ENCODE measurements at regions not wholly inside any gene's neighbourhood (a gene's known extent, or its start where the extent isn't known, plus 50 kb on each side); places are given as distances from the start of the nearest gene placed in this dataset.
A peak's percentile ranks its signal among the peaks of the same experiment; 100 is the strongest.

- no peaks in the 10 kb centered on the region for H3K9me3 Mint-ChIP-seq
- no peak overlapping the region for H3K4me3 Mint-ChIP-seq
- no peaks in the 10 kb centered on the region for H3K36me3 Mint-ChIP-seq
- no peaks in the 10 kb centered on the region for H3K27me3 Mint-ChIP-seq (ENCODE audit: low read depth)
- H3K4me1 Mint-ChIP-seq, result peaks cover 57% of the 10 kb centered on the region
- peak overlapping the region; percentile 86 for H3K27ac Mint-ChIP-seq
- peak; percentile 82 for TF ChIP-seq CTCF (IDR thresholded peaks at IDR 0.05; ENCODE audit: unreplicated experiment)
- DNase-seq (ENCODE audit: low spot score in 2 of 2, unreplicated experiment in 2 of 2), result peak; percentile 59 to 84
These were observed 205.6 kb upstream of the DPH6 start for GRCh38 chr15:35751413-35752133.

DNA sequence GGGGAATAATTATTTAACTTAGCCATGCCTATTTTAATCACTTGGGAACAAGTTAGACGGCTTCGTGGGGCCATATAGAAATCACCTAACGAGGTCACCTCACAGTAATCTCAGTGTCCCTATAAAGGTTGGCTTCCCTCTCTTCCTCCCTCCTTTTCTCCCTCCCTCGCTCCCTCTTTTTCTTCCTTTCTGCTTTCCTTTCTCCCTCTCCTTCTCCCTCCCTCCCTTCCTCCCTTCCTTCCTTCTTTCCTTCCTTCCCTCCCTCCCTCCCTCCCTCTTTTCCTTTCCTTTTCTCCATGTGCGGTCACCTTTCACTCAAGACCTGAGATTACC is 206.1 kb upstream of the DPH6 start:
- Mint-ChIP-seq H3K36me3 (no peaks in the 10 kb centered on the region), H3K27me3 (ENCODE audit: low read depth) (no peaks in the 10 kb centered on the region), H3K9me3 (no peaks in the 10 kb centered on the region), H3K4me1 (peaks cover 61% of the 10 kb centered on the region), H3K27ac (no peak overlapping the region), H3K4me3 (no peak overlapping the region)
- DNase-seq (ENCODE audit: low spot score in 2 of 2, unreplicated experiment in 2 of 2), result no peak
- no peak for TF ChIP-seq CTCF (IDR thresholded peaks at IDR 0.05; ENCODE audit: unreplicated experiment)

GRCh38 chr15:35753486-35753885 is 207.5 kb upstream of the DPH6 start:
- H3K9me3 Mint-ChIP-seq, result no peaks in the 10 kb centered on the region
- H3K4me1 Mint-ChIP-seq, result peaks cover 75% of the 10 kb centered on the region
- no peaks in the 10 kb centered on the region for H3K36me3 Mint-ChIP-seq
- TF ChIP-seq CTCF (IDR thresholded peaks at IDR 0.05; ENCODE audit: unreplicated experiment), result no peak
- peak overlapping the region; percentile 59 for H3K27ac Mint-ChIP-seq
- DNase-seq (ENCODE audit: low spot score in 2 of 2, unreplicated experiment in 2 of 2), result no peak
- H3K27me3 Mint-ChIP-seq (ENCODE audit: low read depth), result no peaks in the 10 kb centered on the region
- no peak overlapping the region for H3K4me3 Mint-ChIP-seq

- Mint-ChIP-seq H3K4me3 (no peak overlapping the region), H3K9me3 (no peaks in the 10 kb centered on the region), H3K27me3 (ENCODE audit: low read depth) (no peaks in the 10 kb centered on the region), H3K36me3 (peaks cover 2% of the 10 kb centered on the region), H3K4me1 (peaks cover 72% of the 10 kb centered on the region), H3K27ac (peak overlapping the region; percentile 55)
- DNase-seq (ENCODE audit: low spot score in 2 of 2, unreplicated experiment in 2 of 2), result no peak
- TF ChIP-seq CTCF (IDR thresholded peaks at IDR 0.05; ENCODE audit: unreplicated experiment), result no peak
These were observed 209.4 kb upstream of the DPH6 start for GRCh38 chr15:35755237-35755802.

GRCh38 chr15:35756623-35757022 is 210.7 kb upstream of the DPH6 start:
- H3K27ac Mint-ChIP-seq, result no peak overlapping the region
- H3K9me3 Mint-ChIP-seq, result no peaks in the 10 kb centered on the region
- no peak overlapping the region for H3K4me3 Mint-ChIP-seq
- H3K27me3 Mint-ChIP-seq (ENCODE audit: low read depth), result no peaks in the 10 kb centered on the region
- no peak for TF ChIP-seq CTCF (IDR thresholded peaks at IDR 0.05; ENCODE audit: unreplicated experiment)
- no peak for DNase-seq (ENCODE audit: low spot score in 2 of 2, unreplicated experiment in 2 of 2)
- H3K4me1 Mint-ChIP-seq, result peaks cover 63% of the 10 kb centered on the region
- H3K36me3 Mint-ChIP-seq, result peaks cover 2% of the 10 kb centered on the region

Measured in mesothelial cell of epicardium (in vitro differentiated cells).